Smooth muscle cell (in vitro differentiated cells): ENCODE measurements at regions not wholly inside any gene's neighbourhood (a gene's known extent, or its start where the extent isn't known, plus 50 kb on each side); places are given as distances from the start of the nearest gene placed in this dataset.

ENCODE experiments used
- DNase-seq: peaks from one replicate; lab custom pipeline; 2025; ENCODE audit not compliant: unreplicated experiment; lab: John Stamatoyannopoulos, UW
- H2AFZ ChIP-seq: fragments of 200-600 bp; sonication (generic); 2 replicates; pipeline ENCODE4 v1.6.0; 2016; ENCODE audit warnings: antibody characterized with exemption, low read depth, mild to moderate bottlenecking
- H3F3A ChIP-seq: fragments of 200-600 bp; sonication (generic); 2 replicates; pipeline ENCODE4 v1.6.0; 2017; ENCODE audit warnings: antibody characterized with exemption, low read depth
- H3K27ac ChIP-seq: fragments of 200-600 bp; sonication (generic); 2 replicates; pipeline ENCODE4 v1.5.1; 2016; ENCODE audit warnings: low read depth, mild to moderate bottlenecking
- H3K27me3 ChIP-seq: fragments of 200-600 bp; sonication (generic); 2 replicates; pipeline ENCODE4 v1.6.1; 2016; ENCODE audit warnings: low read depth, mild to moderate bottlenecking
- H3K36me3 ChIP-seq: fragments of 200-600 bp; sonication (generic); 2 replicates; pipeline ENCODE4 v1.5.1; 2016; ENCODE audit warnings: low read depth
- H3K4me1 ChIP-seq: fragments of 200-600 bp; sonication (generic); 2 replicates; pipeline ENCODE4 v1.5.1; 2016; ENCODE audit warnings: low read depth
- H3K4me2 ChIP-seq: fragments of 200-600 bp; sonication (generic); 2 replicates; pipeline ENCODE4 v1.6.0; 2016; ENCODE audit warnings: mild to moderate bottlenecking
- H3K4me3 ChIP-seq: fragments of 200-600 bp; sonication (generic); 2 replicates; pipeline ENCODE4 v1.5.1; 2016; ENCODE audit warnings: mild to moderate bottlenecking
- H3K79me2 ChIP-seq: fragments of 200-600 bp; sonication (generic); 2 replicates; pipeline ENCODE4 v1.6.0; 2016; ENCODE audit warnings: low read depth, mild to moderate bottlenecking
- H3K9ac ChIP-seq: fragments of 200-600 bp; sonication (generic); 2 replicates; pipeline ENCODE4 v1.6.0; 2016; ENCODE audit warnings: low read depth
- H3K9me3 ChIP-seq: fragments of 200-600 bp; sonication (generic); replicated peaks from 2 replicates; pipeline ENCODE4 v1.5.1; 2016; ENCODE audit warnings: low read depth
- H4K20me1 ChIP-seq: fragments of 200-600 bp; sonication (generic); 2 replicates; pipeline ENCODE4 v1.6.0; 2016; ENCODE audit warnings: low read depth
- WGBS: methylation state at CpG from one replicate; pipeline ENCODE4 v1.1.7; 2016; ENCODE audit warnings: low lambda C conversion rate; 5-methylcytosine and 5-hydroxymethylcytosine counted together
- TF ChIP-seq, protein P1 (sequence below): fragments of 200-600 bp; sonication (generic); IDR thresholded peaks from 2 replicates; pipeline ENCODE4 v1.5.1; 2017; ENCODE audit warnings: borderline replicate concordance, mild to moderate bottlenecking, antibody characterized with exemption; ENCODE audit not compliant: insufficient read depth, poor library complexity, severe bottlenecking

DNA sequence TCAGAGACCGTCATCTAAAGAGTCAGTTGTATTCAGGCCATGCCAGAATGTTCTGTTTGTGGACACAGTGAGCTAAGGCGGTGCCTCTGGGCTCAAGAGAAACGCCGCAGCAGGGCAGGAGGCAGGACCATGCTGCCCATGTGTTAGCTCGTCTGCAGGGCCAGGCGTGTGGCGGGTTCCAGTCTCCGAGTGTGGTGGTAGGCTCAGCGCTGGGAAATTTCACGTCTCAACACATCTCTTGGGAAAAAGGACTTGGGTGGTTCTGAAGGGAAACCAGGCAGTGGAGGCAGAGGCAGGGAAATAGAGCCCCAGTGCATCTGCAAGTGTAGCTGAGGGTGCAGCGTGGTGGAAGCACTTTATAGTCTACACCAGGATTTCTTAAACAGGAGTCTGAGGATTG lies 56.9 kb upstream of the TAGAP start:
- no peak overlapping the region for H3K27ac ChIP-seq
- no peaks in the 10 kb centered on the region for H3K27me3 ChIP-seq
- no peak for DNase-seq

DNA sequence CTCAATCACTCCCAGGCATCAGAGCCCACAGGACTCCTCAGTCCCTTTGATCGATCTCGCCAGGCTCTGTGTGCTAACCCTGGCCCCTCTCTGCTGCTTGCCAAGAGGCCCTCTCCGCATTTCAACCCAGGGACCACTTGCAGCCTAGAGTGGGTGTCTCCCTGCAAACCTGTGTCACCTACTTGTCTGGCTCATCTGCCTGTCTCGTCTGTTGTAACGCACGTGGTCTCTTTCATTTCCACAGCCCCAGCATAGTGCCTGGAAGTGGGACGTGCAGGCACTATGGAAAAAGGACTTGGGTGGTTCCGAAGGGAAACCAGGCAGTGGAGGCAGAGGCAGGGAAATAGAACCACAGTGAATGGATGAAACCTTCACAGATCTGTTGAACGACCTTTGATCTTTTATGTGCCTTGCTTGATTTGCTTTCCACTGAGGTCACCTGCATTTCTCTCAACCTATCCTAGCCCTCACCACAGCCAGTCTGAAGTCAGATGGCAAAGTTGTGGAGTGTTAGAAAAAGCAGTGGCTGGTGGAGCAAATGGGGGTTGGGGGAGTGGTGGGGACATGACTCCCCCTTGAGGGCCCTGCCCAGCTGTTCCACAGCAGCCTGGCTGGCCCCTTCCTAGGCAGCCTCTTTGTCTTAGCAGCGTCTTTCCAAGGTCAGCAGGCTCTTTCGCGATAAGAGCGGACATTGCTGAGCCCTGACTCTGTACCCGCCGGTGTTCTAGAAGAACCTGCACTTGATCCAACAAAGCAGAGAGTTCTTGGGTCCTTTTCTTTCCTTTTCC lies 55.8 kb upstream of the TAGAP start:
- TF ChIP-seq, protein P1, sequence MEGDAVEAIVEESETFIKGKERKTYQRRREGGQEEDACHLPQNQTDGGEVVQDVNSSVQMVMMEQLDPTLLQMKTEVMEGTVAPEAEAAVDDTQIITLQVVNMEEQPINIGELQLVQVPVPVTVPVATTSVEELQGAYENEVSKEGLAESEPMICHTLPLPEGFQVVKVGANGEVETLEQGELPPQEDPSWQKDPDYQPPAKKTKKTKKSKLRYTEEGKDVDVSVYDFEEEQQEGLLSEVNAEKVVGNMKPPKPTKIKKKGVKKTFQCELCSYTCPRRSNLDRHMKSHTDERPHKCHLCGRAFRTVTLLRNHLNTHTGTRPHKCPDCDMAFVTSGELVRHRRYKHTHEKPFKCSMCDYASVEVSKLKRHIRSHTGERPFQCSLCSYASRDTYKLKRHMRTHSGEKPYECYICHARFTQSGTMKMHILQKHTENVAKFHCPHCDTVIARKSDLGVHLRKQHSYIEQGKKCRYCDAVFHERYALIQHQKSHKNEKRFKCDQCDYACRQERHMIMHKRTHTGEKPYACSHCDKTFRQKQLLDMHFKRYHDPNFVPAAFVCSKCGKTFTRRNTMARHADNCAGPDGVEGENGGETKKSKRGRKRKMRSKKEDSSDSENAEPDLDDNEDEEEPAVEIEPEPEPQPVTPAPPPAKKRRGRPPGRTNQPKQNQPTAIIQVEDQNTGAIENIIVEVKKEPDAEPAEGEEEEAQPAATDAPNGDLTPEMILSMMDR, result no peak
- no peak overlapping the region for H2AFZ ChIP-seq
- no peaks in the 10 kb centered on the region for H4K20me1 ChIP-seq
- no peak overlapping the region for H3K4me3 ChIP-seq
- WGBS, result 93% methylated on average over 15 of the region's 15 CpGs
- no peak overlapping the region for H3K4me2 ChIP-seq
- no peak overlapping the region for H3K27ac ChIP-seq
- no peaks in the 10 kb centered on the region for H3K36me3 ChIP-seq
- H3K79me2 ChIP-seq, result no peaks in the 10 kb centered on the region
- DNase-seq, result no peak
- H3K9me3 ChIP-seq, result no peaks in the 10 kb centered on the region
- H3K27me3 ChIP-seq, result no peaks in the 10 kb centered on the region
- no peaks in the 10 kb centered on the region for H3F3A ChIP-seq
- no peaks in the 10 kb centered on the region for H3K4me1 ChIP-seq
- H3K9ac ChIP-seq, result no peak overlapping the region

More for the DNA sequence above, 56.9 kb upstream of the TAGAP start:
- Histone ChIP-seq H3K36me3 (no peaks in the 10 kb centered on the region), H4K20me1 (no peaks in the 10 kb centered on the region), H3K9me3 (no peaks in the 10 kb centered on the region), H3K4me1 (no peaks in the 10 kb centered on the region), H3K9ac (no peak overlapping the region), H3F3A (no peaks in the 10 kb centered on the region), H3K4me3 (no peak overlapping the region), H3K79me2 (no peaks in the 10 kb centered on the region), H3K4me2 (no peak overlapping the region), H2AFZ (no peak overlapping the region)
- 90% methylated on average over 11 of the region's 11 CpGs for whole genome bisulfite sequencing
- TF ChIP-seq, protein P1, result no peak

DNA sequence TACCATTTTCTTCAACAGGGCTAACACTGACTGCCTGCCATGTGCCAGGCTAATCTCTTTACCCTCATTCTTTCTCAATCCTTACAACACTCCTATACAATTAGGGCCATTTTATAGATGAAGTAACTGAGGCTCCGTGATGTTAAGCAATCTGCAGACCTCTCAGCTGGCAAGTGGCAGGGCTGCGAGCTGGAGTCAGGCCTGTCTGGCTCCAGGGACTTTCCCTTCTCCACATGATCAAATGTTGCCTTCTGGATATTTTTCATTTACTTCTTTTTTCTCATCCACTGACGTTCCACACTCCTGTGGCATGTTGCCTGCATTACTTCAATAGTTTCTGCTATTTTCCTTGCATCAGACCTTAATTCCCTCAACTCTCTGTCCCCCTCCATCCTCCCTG lies 55.2 kb upstream of the TAGAP start:
- TF ChIP-seq, protein P1, result no peak
- WGBS, result 55% methylated on average over 3 of the region's 3 CpGs
- Histone ChIP-seq H2AFZ (no peak overlapping the region), H3K9me3 (no peaks in the 10 kb centered on the region), H4K20me1 (no peaks in the 10 kb centered on the region), H3K36me3 (no peaks in the 10 kb centered on the region), H3F3A (no peaks in the 10 kb centered on the region), H3K4me3 (no peak overlapping the region), H3K4me2 (no peak overlapping the region), H3K9ac (no peak overlapping the region), H3K79me2 (no peaks in the 10 kb centered on the region), H3K27me3 (no peaks in the 10 kb centered on the region), H3K4me1 (no peaks in the 10 kb centered on the region), H3K27ac (no peak overlapping the region)
- DNase-seq, result no peak

DNA sequence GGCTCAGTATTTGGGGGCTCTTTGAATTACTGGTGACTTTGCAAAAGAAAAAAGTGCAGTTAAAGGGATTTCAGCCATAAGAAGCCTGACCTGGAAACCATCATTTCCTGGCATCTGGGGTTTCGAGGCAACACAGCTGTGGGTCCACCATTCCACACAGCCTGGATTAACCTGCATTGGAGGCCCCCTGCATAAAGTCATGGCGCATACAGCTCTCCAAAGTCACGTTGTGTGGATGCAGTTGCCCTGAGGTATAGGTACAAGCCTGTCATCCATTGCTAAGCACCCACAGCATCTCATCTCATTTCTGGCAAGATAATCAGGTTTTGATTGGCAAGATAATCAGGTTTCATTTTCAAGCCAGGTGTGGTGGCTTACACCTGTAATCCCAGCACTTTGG lies 54.5 kb upstream of the TAGAP start:
- TF ChIP-seq, protein P1, result no peak
- H3K4me2 ChIP-seq, result no peak overlapping the region
- no peak overlapping the region for H3K27ac ChIP-seq
- H3K4me1 ChIP-seq, result no peaks in the 10 kb centered on the region
- H3F3A ChIP-seq, result no peaks in the 10 kb centered on the region
- no peaks in the 10 kb centered on the region for H3K27me3 ChIP-seq
- no peaks in the 10 kb centered on the region for H3K9me3 ChIP-seq
- H3K36me3 ChIP-seq, result no peaks in the 10 kb centered on the region
- no peak overlapping the region for H3K4me3 ChIP-seq
- 100% methylated on average over 3 of the region's 3 CpGs for WGBS
- no peak overlapping the region for H2AFZ ChIP-seq
- no peaks in the 10 kb centered on the region for H4K20me1 ChIP-seq
- H3K79me2 ChIP-seq, result no peaks in the 10 kb centered on the region
- DNase-seq, result no peak
- no peak overlapping the region for H3K9ac ChIP-seq
